Cardiac muscle cell (in vitro differentiated cells and primary cell): ENCODE measurements at regions not wholly inside any gene's neighbourhood (a gene's known extent, or its start where the extent isn't known, plus 50 kb on each side); places are given as distances from the start of the nearest gene placed in this dataset.
A peak's percentile ranks its signal among the peaks of the same experiment; 100 is the strongest.

ENCODE experiments used
- DNase-seq, 2 donors: peaks; one replicate each; pipeline versions ENCODE4 v3.0.0 to v3.0.0-alpha.2; 2010 to 2017; ENCODE audit warnings: low read depth in 1 of 2, low spot score in 1 of 2
- H3K27ac ChIP-seq: fragments of 200-600 bp; sonication (generic); 2 replicates; pipeline ENCODE4 v1.5.1; 2016
- H3K27me3 ChIP-seq: fragments of 200-600 bp; sonication (generic); 2 replicates; pipeline ENCODE4 v1.6.0; 2016; ENCODE audit warnings: control low read depth
- H3K36me3 ChIP-seq: fragments of 200-600 bp; sonication (generic); 2 replicates; pipeline ENCODE4 v1.5.1; 2016; ENCODE audit warnings: control low read depth
- H3K4me1 ChIP-seq: fragments of 200-600 bp; sonication (generic); 2 replicates; pipeline ENCODE4 v1.8.1; 2017; ENCODE audit warnings: low read depth, mild to moderate bottlenecking, mixed run types
- H3K4me3 ChIP-seq: fragments of 200-600 bp; sonication (generic); 2 replicates; pipeline ENCODE4 v1.5.1; 2016; ENCODE audit warnings: mild to moderate bottlenecking
- H3K9me3 ChIP-seq: fragments of 200-600 bp; sonication (generic); 2 replicates; pipeline ENCODE4 v1.5.1; 2017; ENCODE audit warnings: low read depth, mild to moderate bottlenecking, control low read depth
- CTCF ChIP-seq: IDR thresholded peaks from 2 replicates; pipeline ENCODE4 v1.5.1; 2012; ENCODE audit warnings: low read depth, mild to moderate bottlenecking, low read length

- TF ChIP-seq CTCF = no peak
- no peaks in the 10 kb centered on the region for H3K9me3 ChIP-seq
- H3K36me3 ChIP-seq = no peaks in the 10 kb centered on the region
- no peak overlapping the region for H3K27ac ChIP-seq
- H3K4me1 ChIP-seq = peaks cover 17% of the 10 kb centered on the region
- H3K27me3 ChIP-seq = no peaks in the 10 kb centered on the region
- no peak overlapping the region for H3K4me3 ChIP-seq
- no peak for DNase-seq
Measured at GRCh38 chr4:75251547-75251946, 262.7 kb downstream of the RCHY1 start.

GRCh38 chr4:75249739-75250138, 264.5 kb downstream of the RCHY1 start:
- H3K27me3 ChIP-seq = no peaks in the 10 kb centered on the region

GRCh38 chr4:75248770-75249407, 265.3 kb downstream of the RCHY1 start:
- Histone ChIP-seq H3K4me1 (peaks cover 17% of the 10 kb centered on the region), H3K4me3 (no peak overlapping the region), H3K27me3 (no peaks in the 10 kb centered on the region), H3K9me3 (no peaks in the 10 kb centered on the region), H3K27ac (no peak overlapping the region), H3K36me3 (no peaks in the 10 kb centered on the region)
- DNase-seq = peak in 1 of 2 donors; percentile 27
- no peak for TF ChIP-seq CTCF

More at GRCh38 chr4:75249739-75250138, 264.5 kb downstream of the RCHY1 start:
- Histone ChIP-seq H3K9me3 (no peaks in the 10 kb centered on the region), H3K4me1 (peaks cover 17% of the 10 kb centered on the region), H3K36me3 (no peaks in the 10 kb centered on the region), H3K4me3 (no peak overlapping the region), H3K27ac (no peak overlapping the region)
- no peak for DNase-seq
- TF ChIP-seq CTCF = no peak

- Histone ChIP-seq H3K4me3 (no peak overlapping the region), H3K27ac (no peak overlapping the region), H3K4me1 (peaks cover 16% of the 10 kb centered on the region), H3K27me3 (no peaks in the 10 kb centered on the region), H3K36me3 (no peaks in the 10 kb centered on the region), H3K9me3 (no peaks in the 10 kb centered on the region)
- TF ChIP-seq CTCF = no peak
- no peak for DNase-seq
Measured at GRCh38 chr4:75244325-75244724, 269.9 kb downstream of the RCHY1 start.

GRCh38 chr4:75243570-75243969, 270.6 kb downstream of the RCHY1 start:
- Histone ChIP-seq H3K9me3 (no peaks in the 10 kb centered on the region), H3K4me1 (peaks cover 8% of the 10 kb centered on the region), H3K36me3 (no peaks in the 10 kb centered on the region), H3K27me3 (no peaks in the 10 kb centered on the region), H3K4me3 (no peak overlapping the region), H3K27ac (no peak overlapping the region)
- DNase-seq = no peak
- TF ChIP-seq CTCF = no peak
